IMR-90 (cell line): ENCODE measurements at regions not wholly inside any gene's neighbourhood (a gene's known extent, or its start where the extent isn't known, plus 50 kb on each side); places are given as distances from the start of the nearest gene placed in this dataset.

Experiments used
- ATAC-seq: fragments of 200-7000 bp; cut with Tn5 transposase; 2 replicates; pipeline ENCODE4 v1.9.1; 2020; ENCODE audit warnings: low read depth, mild to moderate bottlenecking, moderate library complexity
- BruUV-seq: library from RNA; stranded (reverse); fragments of 400-500 nt; replicated peaks from 2 replicates; lab custom pipeline; 2021; lab: Mats Ljungman, UMichigan
- CTCF ChIA-PET: fragments of 300-600 bp; formaldehyde crosslinking; extraction: SDS; loops from one replicate; lab custom pipeline; 2021; ENCODE audit warnings: antibody characterized with exemption; lab: Yijun Ruan, JAX
- POLR2A ChIA-PET: fragments of 300-600 bp; sonication (Branson Sonifier 250); formaldehyde crosslinking; loops from one replicate; lab custom pipeline; 2022; ENCODE audit warnings: antibody characterized with exemption; ENCODE audit not compliant: unreplicated experiment; lab: Charles Lee
- DNase-seq: peaks from one replicate; pipeline ENCODE4 v3.0.0; 2013
- H2AFZ ChIP-seq: replicated peaks from 2 replicates; pipeline ENCODE3; 2013; ENCODE audit warnings: low read length, mild to moderate bottlenecking; ENCODE audit not compliant: poor library complexity
- H2AK5ac ChIP-seq: 2 replicates; pipeline ENCODE4 v1.6.1; 2013; ENCODE audit warnings: low read depth, low read length, inconsistent platforms
- H2AK9ac ChIP-seq: replicated peaks from 2 replicates; pipeline ENCODE3; 2013; ENCODE audit warnings: mild to moderate bottlenecking, low read depth, low read length, moderate library complexity; ENCODE audit not compliant: poor library complexity
- H2BK120ac ChIP-seq: 2 replicates; pipeline ENCODE4 v1.6.1; 2013; ENCODE audit warnings: low read depth, low read length, inconsistent platforms
- H2BK15ac ChIP-seq: 3 replicates; pipeline ENCODE4 v1.6.1; 2013; ENCODE audit warnings: low read depth, low read length, inconsistent platforms
- H2BK20ac ChIP-seq: 2 replicates; pipeline ENCODE4 v1.6.1; 2013; ENCODE audit warnings: low read depth, mild to moderate bottlenecking, inconsistent platforms, low read length, moderate library complexity
- H2BK5ac ChIP-seq: 2 replicates; pipeline ENCODE4 v1.6.1; 2013; ENCODE audit warnings: mild to moderate bottlenecking, low read depth, low read length, inconsistent platforms; ENCODE audit not compliant: poor library complexity, severe bottlenecking
- H3K14ac ChIP-seq: replicated peaks from 2 replicates; pipeline ENCODE4 v1.6.1; 2013; ENCODE audit warnings: low read depth, low read length, inconsistent platforms
- H3K18ac ChIP-seq: 2 replicates; pipeline ENCODE4 v1.6.1; 2013; ENCODE audit warnings: low read depth, low read length, control low read depth
- H3K23ac ChIP-seq: 2 replicates; pipeline ENCODE4 v1.6.1; 2013; ENCODE audit warnings: low read depth, low read length, inconsistent platforms
- H3K27ac ChIP-seq: 2 replicates; pipeline ENCODE4 v1.5.1; 2013; ENCODE audit warnings: mild to moderate bottlenecking, control low read depth, low read length; ENCODE audit not compliant: insufficient read depth
- H3K27me3 ChIP-seq: 2 replicates; pipeline ENCODE4 v1.6.1; 2013; ENCODE audit warnings: low read length; ENCODE audit not compliant: control insufficient read depth, insufficient read depth
- H3K36me3 ChIP-seq: 2 replicates; pipeline ENCODE4 v1.6.1; 2013; ENCODE audit warnings: low read length, mixed read lengths; ENCODE audit not compliant: control insufficient read depth, insufficient read depth
- H3K4ac ChIP-seq: 2 replicates; pipeline ENCODE4 v1.6.1; 2013; ENCODE audit warnings: low read depth, low read length, inconsistent platforms
- H3K4me1 ChIP-seq: 2 replicates; pipeline ENCODE4 v1.6.1; 2013; ENCODE audit warnings: low read length, mixed read lengths; ENCODE audit not compliant: control insufficient read depth, insufficient read depth
- H3K4me2 ChIP-seq: 2 replicates; pipeline ENCODE4 v1.6.1; 2013; ENCODE audit warnings: low read depth, mild to moderate bottlenecking, control low read depth, low read length, moderate library complexity
- H3K4me3 ChIP-seq: 2 replicates; pipeline ENCODE4 v1.5.1; 2013; ENCODE audit warnings: low read depth, mild to moderate bottlenecking, control low read depth, low read length, moderate library complexity; ENCODE audit not compliant: insufficient read depth
- H3K56ac ChIP-seq: 2 replicates; pipeline ENCODE4 v1.6.1; 2013; ENCODE audit warnings: low read length, inconsistent platforms; ENCODE audit not compliant: insufficient read depth; ENCODE audit errors: extremely low read depth
- H3K79me1 ChIP-seq, 2 experiments: 2 replicates each; pipeline ENCODE4 v1.6.1; 2013; ENCODE audit warnings: low read length in 2 of 2, inconsistent platforms in 1 of 2, low read depth in 1 of 2
- H3K9ac ChIP-seq: 2 replicates; pipeline ENCODE4 v1.6.1; 2013; ENCODE audit warnings: low read depth, low read length, control low read depth
- H3K9me1 ChIP-seq: 2 replicates; pipeline ENCODE4 v1.6.1; 2013; ENCODE audit warnings: low read length, inconsistent platforms; ENCODE audit not compliant: insufficient read depth
- H3K9me3 ChIP-seq: 2 replicates; pipeline ENCODE4 v1.6.1; 2013; ENCODE audit warnings: low read length; ENCODE audit not compliant: control insufficient read depth, insufficient read depth
- H4K20me1 ChIP-seq: 2 replicates; pipeline ENCODE4 v1.6.1; 2013; ENCODE audit warnings: low read length, inconsistent platforms; ENCODE audit not compliant: insufficient read depth
- H4K5ac ChIP-seq: 2 replicates; pipeline ENCODE4 v1.6.1; 2013; ENCODE audit warnings: mild to moderate bottlenecking, low read depth, low read length, control low read depth
- H4K8ac ChIP-seq, 2 experiments: 2 replicates each; pipeline ENCODE4 v1.6.1; 2013; ENCODE audit warnings: low read depth in 2 of 2, low read length in 2 of 2, control low read depth in 1 of 2, inconsistent platforms in 1 of 2
- H4K91ac ChIP-seq: 2 replicates; pipeline ENCODE4 v1.6.1; 2013; ENCODE audit warnings: low read depth, low read length, inconsistent platforms; ENCODE audit not compliant: insufficient read depth
- BHLHE40 ChIP-seq: fragments of 150-350 bp; IDR thresholded peaks from 2 replicates; pipeline ENCODE4 v1.6.1; 2016; ENCODE audit warnings: mild to moderate bottlenecking, low read depth, low read length
- FOS ChIP-seq: fragments of 150-350 bp; IDR thresholded peaks from 2 replicates; pipeline ENCODE4 v1.6.1; 2016; ENCODE audit warnings: low read depth, low read length
- MAZ ChIP-seq: IDR thresholded peaks from 2 replicates; pipeline ENCODE4 v1.6.1; 2012; ENCODE audit warnings: low read depth, mild to moderate bottlenecking, low read length, improper control_type of control experiment, moderate library complexity, borderline replicate concordance
- NFE2L2 ChIP-seq: fragments of 150-350 bp; IDR thresholded peaks from 2 replicates; pipeline ENCODE4 v1.6.1; 2016; ENCODE audit warnings: low read depth, mild to moderate bottlenecking, low read length
- POLR2A ChIP-seq: IDR thresholded peaks from 2 replicates; pipeline ENCODE4 v1.6.1; 2012; ENCODE audit warnings: mild to moderate bottlenecking, low read depth, low read length
- RFX5 ChIP-seq: IDR thresholded peaks from 2 replicates; pipeline ENCODE4 v1.8.0; 2012; ENCODE audit warnings: low read depth, mild to moderate bottlenecking, low read length, moderate library complexity
- SMC3 ChIP-seq: fragments of 150-350 bp; IDR thresholded peaks from 2 replicates; pipeline ENCODE4 v1.6.1; 2016; ENCODE audit warnings: low read depth, mild to moderate bottlenecking, antibody characterized with exemption, low read length, moderate library complexity
- USF2 ChIP-seq: fragments of 150-350 bp; IDR thresholded peaks from 2 replicates; pipeline ENCODE4 v1.6.1; 2017; ENCODE audit warnings: mild to moderate bottlenecking, antibody characterized with exemption, low read length, low read depth
- dilution Hi-C: fragments of 300-500 bp; cut with HindIII; formaldehyde crosslinking; loops from one replicate; pipeline ENCODE4 v1.14.3; 2018; ENCODE audit warnings: low sequenced_read_pairs; ENCODE audit not compliant: unreplicated experiment
- in situ Hi-C: fragments of 300-500 bp; cut with MboI; formaldehyde crosslinking; loops from 3 replicates; pipeline ENCODE4 v1.14.3; 2019; ENCODE audit warnings: low sequenced_read_pairs, inconsistent platforms, mixed read lengths
- intact Hi-C: fragments of 100-400 bp; cut with micrococcal nuclease; formaldehyde crosslinking; loops from 2 replicates; pipeline ENCODE4 v1.10.0; 2022

GRCh38 chr5:117143406-117143805 is 568.8 kb upstream of the SEMA6A start:
- DNase-seq (no peak), ATAC-seq (no peak)
- H3K4me2 ChIP-seq = no peak overlapping the region
- CTCF ChIA-PET = interaction anchor here (0.5 kb wide), 1 partner anchor 842 kb away, joined by 3 read pairs; no protein-coding TSS in a partner anchor
- H3K4me1 ChIP-seq = no peaks in the 10 kb centered on the region
- peaks cover 1% of the 10 kb centered on the region; the same call in 1 of the 2 replicates for H3K9me3 ChIP-seq
- H3K9ac ChIP-seq = no peak overlapping the region
- H3K27ac ChIP-seq = no peak overlapping the region
- no peak overlapping the region for H3K4ac ChIP-seq
- BruUV-seq = no TSS peak
- no peaks in the 10 kb centered on the region for H4K20me1 ChIP-seq
- no peak overlapping the region for H2AK5ac ChIP-seq
- H2BK15ac ChIP-seq = no peak overlapping the region
- H3K14ac ChIP-seq = no peak overlapping the region
- H4K5ac ChIP-seq = no peak overlapping the region
- H2BK5ac ChIP-seq = no peak overlapping the region
- intact Hi-C loops = no loop called here
- dilution Hi-C loops = no loop called here
- POLR2A ChIA-PET = no interaction called here
- no peaks in the 10 kb centered on the region for H3K36me3 ChIP-seq
- no peak overlapping the region for H3K4me3 ChIP-seq
- H4K91ac ChIP-seq = no peak overlapping the region
- no peak overlapping the region for H3K56ac ChIP-seq
- H2AK9ac ChIP-seq = no peak overlapping the region
- no peak overlapping the region for H3K23ac ChIP-seq
- H3K9me1 ChIP-seq = no peaks in the 10 kb centered on the region
- H3K18ac ChIP-seq = no peak overlapping the region
- H2AFZ ChIP-seq = no peak overlapping the region
- no peaks in the 10 kb centered on the region for H3K27me3 ChIP-seq
- H3K79me1 ChIP-seq = no peaks in the 10 kb centered on the region
- TF ChIP-seq FOS = no peak
- TF ChIP-seq NFE2L2 = no peak
- no peak for TF ChIP-seq SMC3
- TF ChIP-seq MAZ = no peak
- TF ChIP-seq USF2 = no peak
- TF ChIP-seq POLR2A = no peak
- no peak for TF ChIP-seq RFX5
- TF ChIP-seq BHLHE40 = no peak
- H2BK20ac ChIP-seq = no peak overlapping the region
- no peak overlapping the region for H4K8ac ChIP-seq
- in situ Hi-C loops = no loop called here
- no peak overlapping the region for H2BK120ac ChIP-seq
